ENCODE measurements at regions not wholly inside any gene's neighbourhood (a gene's known extent, or its start where the extent isn't known, plus 50 kb on each side); places are given as distances from the start of the nearest gene placed in this dataset.

- FAIRE-seq, result no peak
- no TSS peak for BruUV-seq (replicated peaks)
- Histone ChIP-seq H3K9me3 (replicated peaks; ENCODE audit: control insufficient read depth, insufficient read depth, low read length) (peaks cover 4% of the 10 kb centered on the region), H4K20me1 (replicated peaks; ENCODE audit: control insufficient read depth, extremely low read depth, insufficient read depth, low read length) (no peaks in the 10 kb centered on the region), H3K9ac (replicated peaks; ENCODE audit: extremely low read depth, insufficient read depth, low read length) (no peak overlapping the region), H3K4me3 (replicated peaks in 1 of 3; ENCODE audit: insufficient read depth in 1 of 3, low read depth in 1 of 3, low read length in 3 of 3) (no peak overlapping the region), H3K27ac (ENCODE audit: insufficient read depth, low read depth, low read length) (no peak overlapping the region), H3K79me2 (ENCODE audit: control insufficient read depth, insufficient read depth, low read length) (no peaks in the 10 kb centered on the region), H2AFZ (ENCODE audit: low read depth, low read length) (no peak overlapping the region), H3K36me3 (ENCODE audit: control insufficient read depth in 2 of 2, extremely low read depth in 1 of 2, insufficient read depth in 2 of 2, low read length in 2 of 2) (no peaks in the 10 kb centered on the region), H3K9me1 (replicated peaks; ENCODE audit: control insufficient read depth, extremely low read depth, insufficient read depth, low read length) (no peaks in the 10 kb centered on the region), H3K4me2 (ENCODE audit: insufficient read depth, low read length) (no peak overlapping the region), H3K4me1 (ENCODE audit: control insufficient read depth, extremely low read depth, insufficient read depth, low read length) (no peaks in the 10 kb centered on the region), H3K27me3 (ENCODE audit: control insufficient read depth in 2 of 2, insufficient read depth in 2 of 2, low read length in 2 of 2) (no peaks in the 10 kb centered on the region)
- ChIA-PET CTCF (interaction anchor here (0.9 kb wide), 1 partner anchor 29 kb away, joined by 3 read pairs; no protein-coding TSS in a partner anchor), POLR2A (no interaction called here)
- intact Hi-C loops (cut with micrococcal nuclease), result no loop called here
- no peak for DNase-seq (ENCODE audit: low read depth, low spot score)
- no peak for TF ChIP-seq POLR2AphosphoS5 (IDR thresholded peaks at IDR 0.05; ENCODE audit: insufficient read depth, low read depth, low read length)
- TF ChIP-seq CTCF (IDR thresholded peaks at IDR 0.05; ENCODE audit: extremely low read depth in 1 of 2, insufficient read depth in 1 of 2, low read depth in 1 of 2, low read length in 2 of 2), result no peak
- no peak for TF ChIP-seq POLR2A (IDR thresholded peaks at IDR 0.05; ENCODE audit: low read depth, low read length)
- no peak for TF ChIP-seq GATA2 (IDR thresholded peaks at IDR 0.05; ENCODE audit: insufficient read depth, insufficient read length, low read depth, low read length)
- no peak for TF ChIP-seq EZH2 (IDR thresholded peaks at IDR 0.05; ENCODE audit: borderline replicate concordance, low read depth, low read length, severe bottlenecking)
- TF ChIP-seq MAX (IDR thresholded peaks at IDR 0.05; ENCODE audit: insufficient read depth, insufficient read length), result no peak
- no peak for TF ChIP-seq FOS (IDR thresholded peaks at IDR 0.05; ENCODE audit: borderline replicate concordance, insufficient read depth, low read length)
- no peak for TF ChIP-seq JUN (IDR thresholded peaks at IDR 0.05; ENCODE audit: borderline replicate concordance, insufficient read depth, insufficient read length, low read depth)
- no peak for TF ChIP-seq MYC (IDR thresholded peaks at IDR 0.05; ENCODE audit: low read depth, low read length)
- dilution Hi-C loops (cut with MboI; ENCODE audit: extremely low pct_ligation_motif_present, low sequenced_read_pairs), result no loop called here
Measured at GRCh38 chr5:166367391-166367790, 1924.1 kb upstream of the WWC1 start.

Data from endothelial cell of umbilical vein (primary cell).